A673 (cell line): ENCODE measurements at regions not wholly inside any gene's neighbourhood (a gene's known extent, or its start where the extent isn't known, plus 50 kb on each side); places are given as distances from the start of the nearest gene placed in this dataset.
A peak's percentile ranks its signal among the peaks of the same experiment; 100 is the strongest.

Experiments used
- BruUV-seq: library from RNA; stranded (reverse); fragments of 400-500 nt; replicated peaks from 2 replicates; lab custom pipeline; 2021; lab: Mats Ljungman, UMichigan
- CTCF ChIA-PET: fragments of 300-600 bp; sonication (Branson Sonifier 250); formaldehyde crosslinking; loops from one replicate; lab custom pipeline; 2022; ENCODE audit warnings: antibody characterized with exemption; lab: Charles Lee
- POLR2A ChIA-PET: fragments of 300-600 bp; sonication (Branson Sonifier 250); formaldehyde crosslinking; loops from one replicate; lab custom pipeline; 2022; ENCODE audit warnings: antibody characterized with exemption; ENCODE audit not compliant: low non-redundant PET; lab: Charles Lee
- DNase-seq: peaks from one replicate; pipeline ENCODE4 v3.0.0-alpha.2; 2015; ENCODE audit warnings: low spot score
- H3K27ac ChIP-seq: fragments of 200-600 bp; sonication (generic); 2 replicates; pipeline ENCODE4 v1.5.1; 2016; ENCODE audit warnings: mixed run types, low read depth, mild to moderate bottlenecking, mixed read lengths, antibody characterized with exemption, low read length; ENCODE audit not compliant: poor library complexity, severe bottlenecking
- H3K27me3 ChIP-seq: fragments of 200-600 bp; sonication (generic); replicated peaks from 2 replicates; pipeline ENCODE4 v1.6.1; 2017; ENCODE audit warnings: mixed run types, low read depth, mild to moderate bottlenecking, mixed read lengths, antibody characterized with exemption, low read length; ENCODE audit not compliant: insufficient read depth, poor library complexity
- H3K36me3 ChIP-seq: fragments of 200-600 bp; sonication (generic); 2 replicates; pipeline ENCODE4 v1.6.1; 2016; ENCODE audit warnings: mixed run types, mild to moderate bottlenecking, mixed read lengths, antibody characterized with exemption, low read length; ENCODE audit not compliant: insufficient read depth, poor library complexity, severe bottlenecking
- H3K4me1 ChIP-seq: fragments of 200-600 bp; sonication (generic); 2 replicates; pipeline ENCODE4 v1.6.1; 2017; ENCODE audit warnings: mixed run types, mild to moderate bottlenecking, mixed read lengths, antibody characterized with exemption, low read length; ENCODE audit not compliant: insufficient read depth, poor library complexity, severe bottlenecking
- H3K4me3 ChIP-seq: fragments of 200-600 bp; sonication (generic); 2 replicates; pipeline ENCODE4 v1.5.1; 2016; ENCODE audit warnings: low read depth, mixed run types, mild to moderate bottlenecking, mixed read lengths, low read length; ENCODE audit not compliant: poor library complexity, severe bottlenecking
- H3K9me3 ChIP-seq: fragments of 200-600 bp; sonication (generic); 2 replicates; pipeline ENCODE4 v1.6.1; 2016; ENCODE audit warnings: mixed run types, low read depth, mild to moderate bottlenecking, mixed read lengths, antibody characterized with exemption, low read length; ENCODE audit not compliant: poor library complexity, severe bottlenecking
- EZH2 ChIP-seq: fragments of 200-600 bp; sonication (generic); IDR thresholded peaks from 2 replicates; pipeline ENCODE4 v1.6.1; 2017; ENCODE audit warnings: borderline replicate concordance, low read depth, mild to moderate bottlenecking, mixed read lengths, antibody characterized with exemption, low read length; ENCODE audit not compliant: poor library complexity, severe bottlenecking
- intact Hi-C: fragments of 100-400 bp; cut with micrococcal nuclease; formaldehyde crosslinking; loops from one replicate; pipeline ENCODE4 v1.10.0; 2022; ENCODE audit not compliant: unreplicated experiment
- TF ChIP-seq, protein P1 (sequence below): fragments of 300-800, 200-600 bp; sonication (generic); conservative IDR thresholded peaks from 2 replicates; pipeline ENCODE4 v1.5.1; 2017; ENCODE audit warnings: low read depth, mild to moderate bottlenecking, antibody characterized with exemption, low read length, moderate library complexity, mixed read lengths

DNA sequence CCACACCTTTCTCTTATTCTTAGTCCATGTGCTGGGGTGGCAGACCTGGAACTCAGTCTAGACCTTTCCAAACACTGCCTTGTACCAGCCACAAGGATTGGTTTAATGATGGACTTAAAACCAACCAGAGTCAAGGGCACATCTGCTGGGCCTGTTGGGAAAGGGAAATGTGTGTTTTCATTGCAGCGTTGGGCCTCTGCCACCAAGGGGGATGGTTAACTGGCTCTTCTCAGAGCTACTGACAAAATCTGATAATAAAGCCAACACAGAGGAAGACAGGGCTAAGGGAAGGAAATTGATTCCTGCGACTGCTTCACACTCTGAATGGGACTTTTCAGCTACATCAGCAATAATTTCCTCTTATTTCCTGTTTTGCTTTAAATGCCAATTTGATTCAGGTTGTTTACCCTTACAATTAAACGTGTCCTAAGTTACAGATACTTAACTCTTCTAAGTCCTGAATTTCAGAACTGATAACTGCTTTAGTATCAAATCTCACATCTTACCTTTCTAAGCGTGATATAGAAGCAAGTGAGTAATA lies 68.4 kb upstream of the MALRD1 start:
- H3K27ac ChIP-seq: peak overlapping the region; percentile 75
- no TSS peak for BruUV-seq
- H3K9me3 ChIP-seq: no peaks in the 10 kb centered on the region
- peaks cover 35% of the 10 kb centered on the region for H3K4me1 ChIP-seq
- intact Hi-C loops: no loop called here
- CTCF ChIA-PET: no interaction called here
- POLR2A ChIA-PET: no interaction called here
- H3K27me3 ChIP-seq: no peaks in the 10 kb centered on the region
- DNase-seq: peak; percentile 84
- TF ChIP-seq, protein P1, sequence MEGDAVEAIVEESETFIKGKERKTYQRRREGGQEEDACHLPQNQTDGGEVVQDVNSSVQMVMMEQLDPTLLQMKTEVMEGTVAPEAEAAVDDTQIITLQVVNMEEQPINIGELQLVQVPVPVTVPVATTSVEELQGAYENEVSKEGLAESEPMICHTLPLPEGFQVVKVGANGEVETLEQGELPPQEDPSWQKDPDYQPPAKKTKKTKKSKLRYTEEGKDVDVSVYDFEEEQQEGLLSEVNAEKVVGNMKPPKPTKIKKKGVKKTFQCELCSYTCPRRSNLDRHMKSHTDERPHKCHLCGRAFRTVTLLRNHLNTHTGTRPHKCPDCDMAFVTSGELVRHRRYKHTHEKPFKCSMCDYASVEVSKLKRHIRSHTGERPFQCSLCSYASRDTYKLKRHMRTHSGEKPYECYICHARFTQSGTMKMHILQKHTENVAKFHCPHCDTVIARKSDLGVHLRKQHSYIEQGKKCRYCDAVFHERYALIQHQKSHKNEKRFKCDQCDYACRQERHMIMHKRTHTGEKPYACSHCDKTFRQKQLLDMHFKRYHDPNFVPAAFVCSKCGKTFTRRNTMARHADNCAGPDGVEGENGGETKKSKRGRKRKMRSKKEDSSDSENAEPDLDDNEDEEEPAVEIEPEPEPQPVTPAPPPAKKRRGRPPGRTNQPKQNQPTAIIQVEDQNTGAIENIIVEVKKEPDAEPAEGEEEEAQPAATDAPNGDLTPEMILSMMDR: no peak
- TF ChIP-seq EZH2: no peak
- no peaks in the 10 kb centered on the region for H3K36me3 ChIP-seq
- no peak overlapping the region for H3K4me3 ChIP-seq

DNA sequence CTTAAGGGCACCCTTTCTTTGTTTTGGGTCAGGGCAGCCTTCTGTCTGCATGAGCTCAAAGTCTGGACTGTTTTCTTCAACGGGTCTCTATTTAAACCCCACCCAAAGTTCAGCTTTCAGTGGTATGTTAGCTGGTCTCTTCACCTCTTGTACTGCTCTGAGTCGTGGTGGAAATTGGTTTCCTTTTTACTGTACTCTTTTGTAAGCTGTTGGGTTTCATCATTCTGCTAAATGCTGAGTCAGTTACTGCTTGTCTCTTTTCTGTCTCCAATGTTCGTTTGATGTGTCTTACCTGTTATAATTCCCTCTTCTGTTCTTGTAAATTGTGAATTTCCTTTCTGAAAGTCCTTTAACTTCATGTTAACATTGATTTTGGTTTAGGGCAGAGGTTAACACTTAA lies 64.1 kb upstream of the MALRD1 start:
- Histone ChIP-seq H3K4me3 (no peak overlapping the region), H3K27ac (peak overlapping the region; percentile 48), H3K27me3 (no peaks in the 10 kb centered on the region), H3K4me1 (peaks cover 17% of the 10 kb centered on the region), H3K36me3 (no peaks in the 10 kb centered on the region), H3K9me3 (no peaks in the 10 kb centered on the region)
- DNase-seq: peak; percentile 14
- no peak for TF ChIP-seq EZH2
- TF ChIP-seq, protein P1: no peak
- intact Hi-C loops: no loop called here
- no TSS peak for BruUV-seq
- CTCF ChIA-PET: no interaction called here
- POLR2A ChIA-PET: no interaction called here

DNA sequence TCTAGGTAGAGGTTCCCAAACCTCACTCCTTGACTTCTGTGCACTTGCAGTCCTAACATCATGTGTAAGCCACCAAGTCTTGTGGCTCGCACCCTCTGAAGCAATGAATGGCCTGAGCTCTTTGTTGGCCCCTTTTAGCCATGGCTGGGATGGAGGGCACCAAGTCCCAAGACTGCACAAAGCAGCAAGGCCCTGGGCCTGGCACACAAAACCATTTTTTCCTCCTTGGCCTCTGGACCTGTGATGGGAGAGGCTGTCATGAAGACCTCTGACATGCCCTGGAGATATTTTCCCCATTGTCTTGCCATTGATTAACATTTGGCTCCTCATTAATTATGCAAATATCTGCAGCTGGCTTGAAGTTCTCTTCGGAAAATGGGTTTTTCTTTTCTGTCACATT lies 60.3 kb upstream of the MALRD1 start:
- no TSS peak for BruUV-seq
- CTCF ChIA-PET: no interaction called here
- intact Hi-C loops: no loop called here
- no peaks in the 10 kb centered on the region for H3K27me3 ChIP-seq
- H3K4me1 ChIP-seq: no peaks in the 10 kb centered on the region
- no peak for DNase-seq
- no peak overlapping the region for H3K27ac ChIP-seq
- no peaks in the 10 kb centered on the region for H3K9me3 ChIP-seq
- POLR2A ChIA-PET: no interaction called here
- no peaks in the 10 kb centered on the region for H3K36me3 ChIP-seq
- no peak overlapping the region for H3K4me3 ChIP-seq
- TF ChIP-seq, protein P1: no peak
- TF ChIP-seq EZH2: no peak
